IMR-90 (cell line): ENCODE measurements at regions not wholly inside any gene's neighbourhood (a gene's known extent, or its start where the extent isn't known, plus 50 kb on each side); places are given as distances from the start of the nearest gene placed in this dataset.

Experiments used
- ATAC-seq: fragments of 200-7000 bp; cut with Tn5 transposase; 2 replicates; pipeline ENCODE4 v1.9.1; 2020; ENCODE audit warnings: low read depth, mild to moderate bottlenecking, moderate library complexity
- BruUV-seq: library from RNA; stranded (reverse); fragments of 400-500 nt; replicated peaks from 2 replicates; lab custom pipeline; 2021; lab: Mats Ljungman, UMichigan
- CTCF ChIA-PET: fragments of 300-600 bp; formaldehyde crosslinking; extraction: SDS; loops from one replicate; lab custom pipeline; 2021; ENCODE audit warnings: antibody characterized with exemption; lab: Yijun Ruan, JAX
- POLR2A ChIA-PET: fragments of 300-600 bp; sonication (Branson Sonifier 250); formaldehyde crosslinking; loops from one replicate; lab custom pipeline; 2022; ENCODE audit warnings: antibody characterized with exemption; ENCODE audit not compliant: unreplicated experiment; lab: Charles Lee
- DNase-seq: peaks from one replicate; pipeline ENCODE4 v3.0.0; 2013
- H2AFZ ChIP-seq: replicated peaks from 2 replicates; pipeline ENCODE3; 2013; ENCODE audit warnings: low read length, mild to moderate bottlenecking; ENCODE audit not compliant: poor library complexity
- H2AK5ac ChIP-seq: 2 replicates; pipeline ENCODE4 v1.6.1; 2013; ENCODE audit warnings: low read depth, low read length, inconsistent platforms
- H2AK9ac ChIP-seq: replicated peaks from 2 replicates; pipeline ENCODE3; 2013; ENCODE audit warnings: mild to moderate bottlenecking, low read depth, low read length, moderate library complexity; ENCODE audit not compliant: poor library complexity
- H2BK120ac ChIP-seq: 2 replicates; pipeline ENCODE4 v1.6.1; 2013; ENCODE audit warnings: low read depth, low read length, inconsistent platforms
- H2BK15ac ChIP-seq: 3 replicates; pipeline ENCODE4 v1.6.1; 2013; ENCODE audit warnings: low read depth, low read length, inconsistent platforms
- H2BK20ac ChIP-seq: 2 replicates; pipeline ENCODE4 v1.6.1; 2013; ENCODE audit warnings: low read depth, mild to moderate bottlenecking, inconsistent platforms, low read length, moderate library complexity
- H2BK5ac ChIP-seq: 2 replicates; pipeline ENCODE4 v1.6.1; 2013; ENCODE audit warnings: mild to moderate bottlenecking, low read depth, low read length, inconsistent platforms; ENCODE audit not compliant: poor library complexity, severe bottlenecking
- H3K14ac ChIP-seq: replicated peaks from 2 replicates; pipeline ENCODE4 v1.6.1; 2013; ENCODE audit warnings: low read depth, low read length, inconsistent platforms
- H3K18ac ChIP-seq: 2 replicates; pipeline ENCODE4 v1.6.1; 2013; ENCODE audit warnings: low read depth, low read length, control low read depth
- H3K23ac ChIP-seq: 2 replicates; pipeline ENCODE4 v1.6.1; 2013; ENCODE audit warnings: low read depth, low read length, inconsistent platforms
- H3K27ac ChIP-seq: 2 replicates; pipeline ENCODE4 v1.5.1; 2013; ENCODE audit warnings: mild to moderate bottlenecking, control low read depth, low read length; ENCODE audit not compliant: insufficient read depth
- H3K27me3 ChIP-seq: 2 replicates; pipeline ENCODE4 v1.6.1; 2013; ENCODE audit warnings: low read length; ENCODE audit not compliant: control insufficient read depth, insufficient read depth
- H3K36me3 ChIP-seq: 2 replicates; pipeline ENCODE4 v1.6.1; 2013; ENCODE audit warnings: low read length, mixed read lengths; ENCODE audit not compliant: control insufficient read depth, insufficient read depth
- H3K4ac ChIP-seq: 2 replicates; pipeline ENCODE4 v1.6.1; 2013; ENCODE audit warnings: low read depth, low read length, inconsistent platforms
- H3K4me1 ChIP-seq: 2 replicates; pipeline ENCODE4 v1.6.1; 2013; ENCODE audit warnings: low read length, mixed read lengths; ENCODE audit not compliant: control insufficient read depth, insufficient read depth
- H3K4me2 ChIP-seq: 2 replicates; pipeline ENCODE4 v1.6.1; 2013; ENCODE audit warnings: low read depth, mild to moderate bottlenecking, control low read depth, low read length, moderate library complexity
- H3K4me3 ChIP-seq: 2 replicates; pipeline ENCODE4 v1.5.1; 2013; ENCODE audit warnings: low read depth, mild to moderate bottlenecking, control low read depth, low read length, moderate library complexity; ENCODE audit not compliant: insufficient read depth
- H3K56ac ChIP-seq: 2 replicates; pipeline ENCODE4 v1.6.1; 2013; ENCODE audit warnings: low read length, inconsistent platforms; ENCODE audit not compliant: insufficient read depth; ENCODE audit errors: extremely low read depth
- H3K79me1 ChIP-seq, 2 experiments: 2 replicates each; pipeline ENCODE4 v1.6.1; 2013; ENCODE audit warnings: low read length in 2 of 2, inconsistent platforms in 1 of 2, low read depth in 1 of 2
- H3K9ac ChIP-seq: 2 replicates; pipeline ENCODE4 v1.6.1; 2013; ENCODE audit warnings: low read depth, low read length, control low read depth
- H3K9me1 ChIP-seq: 2 replicates; pipeline ENCODE4 v1.6.1; 2013; ENCODE audit warnings: low read length, inconsistent platforms; ENCODE audit not compliant: insufficient read depth
- H3K9me3 ChIP-seq: 2 replicates; pipeline ENCODE4 v1.6.1; 2013; ENCODE audit warnings: low read length; ENCODE audit not compliant: control insufficient read depth, insufficient read depth
- H4K20me1 ChIP-seq: 2 replicates; pipeline ENCODE4 v1.6.1; 2013; ENCODE audit warnings: low read length, inconsistent platforms; ENCODE audit not compliant: insufficient read depth
- H4K5ac ChIP-seq: 2 replicates; pipeline ENCODE4 v1.6.1; 2013; ENCODE audit warnings: mild to moderate bottlenecking, low read depth, low read length, control low read depth
- H4K8ac ChIP-seq, 2 experiments: 2 replicates each; pipeline ENCODE4 v1.6.1; 2013; ENCODE audit warnings: low read depth in 2 of 2, low read length in 2 of 2, control low read depth in 1 of 2, inconsistent platforms in 1 of 2
- H4K91ac ChIP-seq: 2 replicates; pipeline ENCODE4 v1.6.1; 2013; ENCODE audit warnings: low read depth, low read length, inconsistent platforms; ENCODE audit not compliant: insufficient read depth
- CTCF ChIP-seq: conservative IDR thresholded peaks from 2 replicates; pipeline ENCODE4 v1.5.1; 2012; ENCODE audit warnings: mild to moderate bottlenecking, low read depth, low read length, improper control_type of control experiment
- WGBS, 2 experiments: methylation state at CpG; one replicate each; pipeline versions ENCODE4 v1.1.5 to v1.1.7; 2013; ENCODE audit warnings: missing lambda C conversion rate in 2 of 2; ENCODE audit not compliant: insufficient read length in 1 of 2; ENCODE audit errors: extremely low coverage in 2 of 2; 5-methylcytosine and 5-hydroxymethylcytosine counted together
- dilution Hi-C: fragments of 300-500 bp; cut with HindIII; formaldehyde crosslinking; loops from one replicate; pipeline ENCODE4 v1.14.3; 2018; ENCODE audit warnings: low sequenced_read_pairs; ENCODE audit not compliant: unreplicated experiment
- in situ Hi-C: fragments of 300-500 bp; cut with MboI; formaldehyde crosslinking; loops from 3 replicates; pipeline ENCODE4 v1.14.3; 2019; ENCODE audit warnings: low sequenced_read_pairs, inconsistent platforms, mixed read lengths
- intact Hi-C: fragments of 100-400 bp; cut with micrococcal nuclease; formaldehyde crosslinking; loops from 2 replicates; pipeline ENCODE4 v1.10.0; 2022

- H3K9me3 ChIP-seq = no peaks in the 10 kb centered on the region
- no peak overlapping the region for H4K91ac ChIP-seq
- H2BK15ac ChIP-seq = no peak overlapping the region
- ChIA-PET POLR2A (no interaction called here), CTCF (interaction anchor here (1.2 kb wide), 1 partner anchor 13 kb away, joined by 3 read pairs; no protein-coding TSS in a partner anchor)
- no peak overlapping the region for H3K4me3 ChIP-seq
- H3K4me1 ChIP-seq = no peaks in the 10 kb centered on the region
- H2AK9ac ChIP-seq = no peak overlapping the region
- intact Hi-C loops (no loop called here), dilution Hi-C loops (no loop called here), in situ Hi-C loops (no loop called here)
- H2BK120ac ChIP-seq = no peak overlapping the region
- H3K56ac ChIP-seq = no peak overlapping the region
- WGBS, 2 experiments = 59% methylated on average over 2 of the region's 2 CpGs; no CpG with 5 or more reads in 1 of the 2 experiments
- no peak overlapping the region for H3K27ac ChIP-seq
- H3K4me2 ChIP-seq = no peak overlapping the region
- H3K79me1 ChIP-seq = no peaks in the 10 kb centered on the region
- no peak overlapping the region for H4K5ac ChIP-seq
- TF ChIP-seq CTCF = no peak
- no peak overlapping the region for H2BK5ac ChIP-seq
- H3K14ac ChIP-seq = no peak overlapping the region
- no peak overlapping the region for H3K9ac ChIP-seq
- BruUV-seq = no TSS peak
- no peak for DNase-seq
- H4K20me1 ChIP-seq = no peaks in the 10 kb centered on the region
- no peak overlapping the region for H3K18ac ChIP-seq
- H3K23ac ChIP-seq = no peak overlapping the region
- no peak for ATAC-seq
- no peak overlapping the region for H4K8ac ChIP-seq
- no peak overlapping the region for H3K4ac ChIP-seq
- H3K27me3 ChIP-seq = peaks cover 2% of the 10 kb centered on the region; the same call in 1 of the 2 replicates
- H3K9me1 ChIP-seq = no peaks in the 10 kb centered on the region
- no peak overlapping the region for H2BK20ac ChIP-seq
- no peaks in the 10 kb centered on the region for H3K36me3 ChIP-seq
- H2AK5ac ChIP-seq = no peak overlapping the region
- no peak overlapping the region for H2AFZ ChIP-seq
Measured at GRCh38 chr10:6654571-6654970, 74.5 kb upstream of the PRKCQ start.
